ENCODE measurements at regions not wholly inside any gene's neighbourhood (a gene's known extent, or its start where the extent isn't known, plus 50 kb on each side); places are given as distances from the start of the nearest gene placed in this dataset.
"Not testable (repeated sequence)": the region's sequence is repeated elsewhere in the genome, so short reads cannot be mapped to it uniquely, and the experiment has no call there.

DNA sequence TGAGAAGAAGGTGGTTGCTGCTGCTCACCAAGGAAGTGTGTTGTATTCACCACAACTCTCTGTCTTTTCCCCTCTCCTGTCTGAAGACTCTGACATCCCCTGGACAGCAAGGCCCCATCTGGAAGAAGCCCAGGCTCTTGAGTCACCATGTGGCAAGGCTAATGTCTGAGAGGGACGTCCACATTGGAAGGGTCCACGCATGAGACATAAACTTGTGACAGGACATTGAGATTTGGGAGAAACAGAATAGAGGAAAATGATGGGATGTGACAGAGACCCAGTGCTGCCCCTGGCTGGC, 176.5 kb downstream of the IRF8 start:
- DNase-seq (ENCODE audit: low spot score), result no peak

DNA sequence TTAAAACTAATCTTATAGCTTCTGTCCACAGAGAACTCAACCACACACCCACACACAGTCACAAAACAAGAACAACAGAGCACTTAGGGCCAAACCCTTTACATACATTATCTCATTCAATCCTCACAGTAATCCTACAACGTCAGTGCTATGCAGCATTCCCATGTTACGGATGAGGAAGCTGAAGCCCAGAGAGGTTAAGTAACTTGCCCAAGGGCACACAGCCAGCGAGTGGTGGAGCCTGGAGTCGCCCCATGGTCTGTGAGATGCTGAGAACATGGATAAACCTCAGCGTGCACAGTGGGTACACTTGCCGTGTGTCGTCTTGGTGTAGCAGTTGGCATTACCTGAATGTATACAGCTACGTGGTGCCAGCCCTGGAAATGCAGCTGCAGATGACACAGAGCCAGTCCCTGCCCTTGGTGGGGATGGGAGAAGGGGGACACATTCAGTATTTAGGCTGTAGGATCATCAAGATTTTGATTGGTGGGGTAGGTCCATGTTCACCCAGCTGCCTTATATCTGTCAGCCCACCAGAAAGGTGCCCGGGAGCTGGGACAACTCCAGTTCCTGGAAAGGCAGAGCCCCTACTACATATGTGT, 177.0 kb downstream of the IRF8 start:
- DNase-seq (ENCODE audit: low spot score), result no peak

DNA sequence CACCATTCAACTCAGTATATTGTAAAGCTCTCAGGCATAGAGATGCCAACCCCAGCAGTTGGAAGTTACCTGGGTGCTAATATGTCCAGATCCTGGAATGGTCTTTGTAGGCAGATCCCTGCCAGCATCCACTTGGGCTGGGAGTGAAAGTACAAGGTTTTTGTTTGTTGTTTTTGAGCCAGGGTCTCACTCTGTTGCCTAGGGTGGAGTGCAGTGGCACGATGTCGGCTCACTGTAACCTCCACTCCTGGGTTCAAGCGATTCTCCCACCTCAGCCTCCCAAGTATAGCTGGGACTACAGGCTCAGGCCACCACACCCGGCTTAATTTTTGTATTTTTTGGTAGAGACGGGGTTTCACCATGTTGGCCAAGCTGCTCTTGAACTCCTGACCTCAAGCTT, 177.6 kb downstream of the IRF8 start:
- DNase-seq (ENCODE audit: low spot score), result no peak

DNA sequence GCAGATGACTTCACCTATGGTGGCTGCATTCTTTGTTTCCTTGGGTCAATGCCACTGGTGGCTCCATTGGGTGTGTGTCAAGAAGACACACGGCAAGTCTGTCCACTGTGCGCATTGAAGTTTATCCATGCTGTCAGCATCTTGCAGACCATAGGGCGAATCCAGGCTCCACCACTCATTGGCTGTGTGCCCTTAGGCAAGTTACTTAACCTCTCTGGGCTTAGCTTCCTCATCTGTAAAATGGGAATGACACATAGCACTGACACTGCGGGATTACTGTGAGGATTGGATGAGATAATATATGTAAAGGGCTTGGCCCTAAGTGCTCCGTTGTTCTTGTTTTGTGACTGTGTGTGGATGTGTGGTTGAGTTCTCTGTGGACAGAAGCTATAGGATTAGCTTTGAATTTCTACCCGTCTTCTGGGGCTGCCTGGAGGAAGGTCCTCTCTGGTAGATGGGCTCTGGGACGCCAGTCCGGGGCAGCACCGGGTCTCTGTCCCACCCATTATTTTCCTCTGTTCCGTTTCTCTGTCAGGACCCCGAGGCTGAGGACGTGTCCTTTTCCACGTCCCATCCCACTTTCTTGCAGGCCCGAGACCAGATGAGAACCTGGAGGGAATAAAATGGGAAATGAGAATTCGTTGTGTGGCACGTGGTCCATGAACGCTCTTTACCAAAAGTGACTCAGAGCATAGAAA, 178.4 kb downstream of the IRF8 start:
- DNase-seq (ENCODE audit: low spot score), result no peak

DNA sequence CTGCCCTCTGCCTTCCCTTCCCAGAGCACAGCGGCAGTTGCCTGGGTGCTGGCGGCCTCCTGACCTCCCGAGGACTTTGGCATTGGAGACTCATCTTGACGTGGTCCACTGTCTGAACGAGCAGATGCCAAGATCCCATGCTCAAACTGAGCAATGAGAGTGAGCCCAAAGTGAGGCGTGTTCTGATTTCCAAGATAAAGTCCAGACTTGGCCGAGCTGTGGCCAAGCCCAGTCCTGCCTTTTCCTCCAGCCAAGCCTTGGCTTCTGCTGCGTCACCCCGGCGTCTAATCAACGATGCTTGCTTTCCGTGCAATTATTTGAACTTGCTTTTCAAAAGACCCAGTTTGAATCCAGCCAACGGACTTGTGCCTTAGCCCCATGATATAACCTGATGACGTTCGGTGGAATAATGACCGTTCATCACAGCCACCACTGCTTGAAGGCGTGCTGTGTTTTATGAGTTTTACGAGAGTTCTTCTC, 179.2 kb downstream of the IRF8 start:
- no peak for DNase-seq (ENCODE audit: low spot score)

DNA sequence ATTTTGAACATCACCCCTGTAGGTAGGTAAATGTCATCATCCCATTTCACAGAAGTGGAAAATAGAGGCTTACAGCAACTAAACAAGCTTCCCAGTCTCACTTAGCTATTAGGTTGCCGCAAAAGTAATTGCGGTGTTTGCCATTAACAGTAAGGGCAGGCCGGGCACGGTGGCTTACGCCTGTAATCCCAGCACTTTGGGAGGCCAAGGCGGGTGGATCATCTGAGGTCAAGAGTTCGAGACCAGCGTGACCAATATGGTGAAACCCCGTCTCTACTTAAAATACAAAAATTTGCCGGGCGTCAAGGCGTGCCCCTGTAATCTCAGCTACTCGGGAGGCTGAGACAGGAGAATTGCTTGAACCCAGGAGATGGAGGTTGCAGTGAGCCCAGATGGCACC, 179.7 kb downstream of the IRF8 start:
- not testable (repeated sequence) for DNase-seq (ENCODE audit: low spot score)

DNA sequence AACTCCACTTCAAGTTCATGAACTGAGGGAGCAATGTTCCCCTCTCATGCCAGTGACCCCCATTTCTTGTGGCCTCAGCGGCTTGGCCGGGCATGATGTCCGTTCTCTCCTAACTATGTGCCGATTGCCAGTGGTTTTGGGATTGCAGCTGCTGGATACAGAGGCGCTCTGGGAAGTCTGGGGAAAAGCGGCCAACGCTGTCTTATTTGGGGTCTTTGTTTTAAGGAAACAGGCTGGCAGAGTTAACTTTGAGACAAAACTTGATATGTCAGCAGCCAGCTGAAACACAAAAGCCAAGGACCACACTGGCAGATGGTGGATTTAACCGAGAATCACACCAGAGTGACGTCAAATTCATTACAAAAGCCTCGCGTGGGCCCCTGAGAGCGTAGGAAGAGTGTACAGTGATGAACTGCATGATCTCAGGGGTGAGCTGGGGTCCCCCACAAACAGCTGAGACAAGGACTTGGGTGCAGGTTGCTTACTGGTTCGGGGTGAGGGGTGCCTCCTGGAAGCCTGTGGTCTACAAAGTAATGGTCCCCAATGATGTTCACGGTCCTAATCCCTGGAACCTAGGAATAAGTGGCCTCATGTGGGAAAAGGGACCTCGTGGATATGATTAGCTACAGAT, 180.4 kb downstream of the IRF8 start:
- no peak for DNase-seq (ENCODE audit: low spot score)

DNA sequence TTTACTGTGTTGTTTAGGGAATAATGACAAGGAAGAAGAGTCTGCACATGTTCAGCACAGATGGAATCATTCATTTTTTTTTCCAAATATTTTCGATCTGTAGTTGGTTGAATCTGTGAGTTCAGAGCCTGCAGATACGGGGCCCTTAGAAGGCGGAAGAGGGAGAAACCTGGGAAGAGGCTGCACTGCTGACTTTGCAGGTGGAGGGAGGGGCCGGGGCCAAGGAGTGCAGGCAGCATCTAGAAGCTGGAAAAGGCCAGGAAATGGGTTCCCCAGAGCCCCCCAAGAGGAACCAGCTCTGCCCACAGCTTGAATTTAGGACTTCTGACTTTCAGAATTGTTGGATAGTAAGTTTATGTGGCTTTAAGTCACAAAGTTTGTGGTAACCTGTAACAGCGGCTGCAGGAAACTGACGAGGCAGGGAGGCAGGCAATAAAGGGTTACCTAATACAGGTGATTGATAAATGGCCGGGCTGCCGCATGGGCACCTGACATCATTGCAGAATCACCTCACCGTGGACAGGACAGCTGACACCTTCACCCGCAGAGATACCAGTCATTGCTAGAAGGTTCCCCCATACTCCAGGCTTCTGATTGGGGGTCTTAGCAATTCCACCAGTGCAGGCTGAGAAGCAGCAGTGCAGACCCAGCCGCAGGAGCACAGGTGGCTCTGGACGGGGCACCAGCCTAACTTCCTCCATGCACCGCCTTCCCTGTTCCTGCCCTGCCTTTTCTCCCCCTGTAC, 181.3 kb downstream of the IRF8 start:
- DNase-seq (ENCODE audit: low spot score), result no peak

DNA sequence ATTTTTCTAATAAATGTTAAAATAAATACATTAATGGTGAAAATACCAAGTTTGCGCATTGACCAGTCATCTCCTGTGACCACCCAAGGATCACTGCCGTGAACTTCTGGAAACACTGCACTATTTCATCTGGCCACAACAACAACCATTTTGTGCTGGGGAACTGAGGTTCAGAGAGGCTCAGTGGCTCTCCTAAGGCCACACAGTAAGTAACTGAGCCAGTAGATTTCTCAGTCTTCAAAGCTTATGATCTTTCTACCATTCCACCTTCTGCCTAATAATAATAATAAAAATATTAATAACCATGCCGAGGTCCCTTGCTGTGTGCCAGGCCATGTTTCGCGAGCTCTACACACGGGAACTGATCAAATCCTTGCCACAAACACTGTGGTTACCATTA, 182.0 kb downstream of the IRF8 start:
- DNase-seq (ENCODE audit: low spot score), result no peak

DNA sequence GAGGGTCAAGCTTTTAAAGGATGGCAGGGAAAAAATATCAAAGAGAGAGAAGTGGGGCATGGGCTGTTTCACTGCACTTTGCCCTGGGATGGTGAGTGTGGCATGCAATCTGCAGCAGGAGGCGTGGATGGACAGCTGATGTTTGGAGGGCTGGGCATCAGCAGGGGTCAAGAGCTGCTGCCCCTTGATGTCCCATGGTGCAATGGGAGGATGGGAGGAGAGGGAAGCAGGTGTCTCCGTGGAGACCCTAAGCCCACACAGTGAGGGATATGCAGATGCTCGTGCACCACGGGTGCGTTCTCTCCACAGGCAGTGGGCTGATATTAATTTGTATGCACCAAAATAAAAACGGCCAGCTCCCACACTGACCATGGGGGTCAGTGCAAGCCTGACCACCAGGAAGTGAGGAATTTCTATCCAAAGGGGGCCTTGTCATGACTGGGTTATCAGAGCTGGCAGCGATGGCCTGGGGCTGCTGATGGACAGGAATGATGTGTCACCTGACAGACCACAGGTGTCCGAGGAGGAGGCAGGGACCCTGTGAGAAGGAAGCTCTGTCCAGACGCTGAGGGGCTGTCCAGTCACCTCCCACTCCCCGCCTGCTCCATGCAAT, 183.6 kb downstream of the IRF8 start:
- DNase-seq (ENCODE audit: low spot score), result no peak

DNA sequence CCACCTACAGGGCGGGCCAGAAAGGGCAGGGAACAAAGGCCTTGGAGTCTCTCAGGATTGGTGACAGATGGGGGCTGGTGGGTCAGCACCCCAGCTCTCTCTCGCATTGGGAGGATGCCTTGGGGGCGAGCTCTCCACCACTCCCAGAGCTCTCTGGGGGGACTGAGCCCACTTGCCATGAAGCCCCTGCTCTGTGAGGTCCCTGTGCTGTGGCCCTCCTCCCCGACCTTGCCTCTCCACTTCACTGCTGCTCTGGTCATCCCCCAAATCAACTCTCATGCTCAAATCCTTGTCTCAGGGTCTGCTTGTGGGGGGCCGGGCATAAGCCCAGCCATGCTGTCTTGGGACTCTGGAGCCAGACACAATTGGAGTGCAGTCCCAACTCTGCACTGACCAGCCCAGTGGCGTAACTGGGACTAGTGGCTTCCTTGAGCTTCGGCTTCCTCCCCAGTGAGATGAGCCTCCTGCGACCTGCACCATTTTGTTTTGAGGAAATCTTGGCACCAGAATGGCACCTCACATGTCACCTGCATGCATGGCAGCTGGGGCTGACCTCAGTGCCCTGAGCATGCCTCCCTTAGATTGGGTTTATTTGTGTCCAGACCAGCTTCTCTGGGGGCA, 184.5 kb downstream of the IRF8 start:
- DNase-seq (ENCODE audit: low spot score), result no peak

DNA sequence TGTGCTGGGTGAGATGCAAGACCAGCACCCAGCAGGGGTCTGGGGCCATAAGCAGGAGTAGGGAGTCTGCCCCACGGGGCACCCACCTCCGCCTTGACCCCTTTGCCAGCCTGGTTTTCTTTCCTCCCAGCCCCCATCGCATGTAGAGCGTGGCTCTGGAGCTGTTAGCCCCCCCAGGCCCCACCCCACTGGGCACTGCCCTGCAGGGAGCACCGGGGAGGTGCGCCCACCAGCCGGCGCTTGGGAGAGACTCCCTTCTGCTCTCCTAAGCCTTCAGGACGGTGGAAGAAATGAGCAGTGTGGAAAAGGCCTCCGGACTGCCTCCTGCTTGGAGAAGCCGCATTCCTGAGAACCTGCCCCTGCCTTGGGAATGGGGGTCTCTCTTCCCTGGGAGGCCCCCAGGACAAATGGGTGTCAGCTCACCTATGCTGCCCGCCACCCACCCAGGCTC, 186.2 kb downstream of the IRF8 start:
- no peak for DNase-seq (ENCODE audit: low spot score)

DNA sequence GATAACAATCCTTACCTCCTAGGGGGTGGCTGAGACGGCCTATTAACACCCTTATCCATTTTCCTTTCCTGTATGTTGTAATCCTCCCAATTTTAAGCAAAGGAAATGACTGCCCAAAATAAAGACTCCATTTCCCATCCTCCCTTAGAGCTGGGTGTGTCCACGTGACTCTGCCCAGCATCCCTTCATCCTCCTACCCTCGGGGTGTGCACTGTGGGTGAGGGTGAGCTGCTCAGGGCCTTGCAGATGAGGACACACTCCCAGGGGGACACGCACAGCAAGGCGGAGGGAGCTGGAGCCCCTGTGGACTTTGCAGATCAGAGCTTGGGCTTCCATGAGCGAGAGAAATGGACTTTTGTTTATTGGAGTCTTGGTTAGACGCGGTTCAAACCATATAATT, 186.8 kb downstream of the IRF8 start:
- no peak for DNase-seq (ENCODE audit: low spot score)

DNA sequence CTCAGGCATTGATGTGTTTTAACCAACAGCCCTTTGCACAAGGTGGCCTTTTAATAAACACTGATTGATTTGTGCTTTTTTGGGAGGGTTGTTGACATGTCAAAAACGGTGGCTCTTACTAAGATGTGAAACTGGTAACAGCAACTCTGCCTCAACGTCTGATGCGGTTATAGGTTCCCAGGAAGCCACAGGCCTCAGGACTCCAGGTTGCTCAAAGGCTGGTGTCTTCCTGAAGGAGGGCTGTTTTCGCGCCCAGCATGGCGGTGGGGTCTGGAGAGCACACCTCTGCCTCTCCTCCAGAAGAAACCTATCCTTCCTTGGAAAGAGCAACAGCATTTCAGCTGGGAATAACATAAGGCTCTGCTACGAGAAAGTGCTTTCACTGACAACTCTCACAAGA, 187.5 kb downstream of the IRF8 start:
- DNase-seq (ENCODE audit: low spot score), result no peak

DNA sequence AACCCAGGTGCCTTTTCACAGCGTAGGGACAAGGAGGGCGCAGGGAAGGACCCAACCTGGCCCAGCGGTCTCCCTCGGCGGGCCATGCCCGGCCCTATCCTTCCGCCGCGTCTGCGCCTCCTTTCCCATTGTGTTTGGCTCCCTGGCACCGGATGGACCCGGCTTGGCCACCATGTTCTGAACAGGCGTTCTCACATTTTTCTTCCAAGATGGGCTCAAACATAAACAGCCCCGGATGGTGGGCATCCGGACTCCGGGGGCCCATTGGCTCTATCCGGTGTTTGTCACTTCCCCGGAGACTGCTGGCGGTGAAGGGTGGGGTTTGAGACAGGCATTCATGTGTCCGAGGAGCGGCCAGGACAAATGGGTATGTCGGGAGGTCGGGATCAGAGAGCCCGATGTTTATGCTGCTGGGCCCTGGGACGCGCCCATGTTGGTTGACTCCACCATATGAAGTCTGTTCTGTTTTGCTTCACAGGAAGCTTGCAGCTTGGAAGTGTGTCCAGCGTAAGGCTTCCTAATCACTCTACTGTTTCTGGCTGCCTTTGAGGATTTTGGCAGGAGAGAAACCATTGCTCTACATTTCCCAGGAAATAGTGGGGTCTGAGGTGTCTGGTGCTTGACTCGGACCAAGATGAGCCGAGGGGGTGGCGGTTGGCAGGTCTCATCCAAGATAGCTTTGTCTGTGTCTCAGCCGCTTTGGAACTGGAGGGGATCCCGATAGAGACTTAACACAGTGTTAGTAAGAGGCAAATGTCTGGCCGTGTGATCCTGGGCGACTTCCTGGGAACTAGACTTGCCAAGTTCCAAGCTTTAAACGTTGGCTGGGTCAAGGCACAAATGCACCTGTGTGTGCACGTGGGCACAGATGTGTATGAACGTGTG, 188.3 kb downstream of the IRF8 start:
- no peak for DNase-seq (ENCODE audit: low spot score)

DNA sequence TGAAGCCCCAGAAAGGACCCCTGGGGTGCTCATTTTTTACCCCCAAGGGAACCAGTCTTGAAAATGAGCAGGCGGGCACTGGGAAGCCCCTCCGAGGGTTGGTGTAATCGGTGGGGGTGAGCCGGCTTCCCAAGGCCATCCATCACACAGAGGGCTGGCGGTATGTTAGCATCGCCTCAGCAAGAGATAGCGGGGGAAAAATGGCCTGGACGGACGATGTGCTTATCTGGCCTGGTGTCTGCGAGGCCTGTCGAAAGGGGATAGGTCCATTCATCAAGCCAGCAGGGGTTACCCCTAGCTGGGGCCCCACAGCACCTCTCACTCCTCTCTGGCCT, 188.9 kb downstream of the IRF8 start:
- no peak for DNase-seq (ENCODE audit: low spot score)

DNA sequence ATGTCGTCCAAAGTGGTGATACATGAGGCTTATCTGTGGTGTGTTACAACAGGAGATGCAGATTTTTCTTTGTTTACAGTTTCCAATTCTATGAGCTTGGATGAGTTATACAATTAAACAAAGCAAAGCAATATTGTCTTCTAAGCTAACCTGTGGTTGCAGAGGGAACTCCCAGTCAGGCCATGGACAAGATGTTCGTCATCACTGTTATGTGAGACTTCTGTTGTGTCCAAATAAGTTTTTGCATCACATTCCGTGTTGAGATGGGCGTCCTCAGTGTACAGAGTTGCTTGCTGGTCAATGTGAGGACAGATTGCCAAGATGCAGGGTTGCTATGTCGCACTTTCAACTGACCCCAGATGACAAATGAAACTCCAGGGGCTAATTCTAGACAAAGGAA, 189.3 kb downstream of the IRF8 start:
- no peak for DNase-seq (ENCODE audit: low spot score)

DNA sequence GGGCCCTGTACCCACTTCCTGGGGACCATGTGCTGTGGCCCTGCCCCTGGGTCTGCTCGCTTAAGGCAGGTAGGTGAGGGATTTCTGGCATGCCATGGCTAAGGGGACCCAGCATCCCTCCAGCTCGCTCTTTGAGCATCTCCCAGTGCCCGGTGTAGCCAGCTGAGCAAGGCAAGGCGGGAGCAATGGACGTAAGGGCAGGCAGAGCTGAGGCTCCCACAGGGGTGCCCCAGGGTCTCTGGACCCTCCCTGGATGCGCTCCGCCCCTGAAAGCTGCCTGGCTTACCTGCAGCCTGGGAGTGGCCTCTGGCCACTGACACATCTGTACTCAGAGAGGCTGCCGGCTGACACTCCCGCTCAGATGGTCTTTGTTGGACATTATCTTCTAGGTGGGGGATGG, 189.9 kb downstream of the IRF8 start:
- DNase-seq (ENCODE audit: low spot score), result no peak

DNA sequence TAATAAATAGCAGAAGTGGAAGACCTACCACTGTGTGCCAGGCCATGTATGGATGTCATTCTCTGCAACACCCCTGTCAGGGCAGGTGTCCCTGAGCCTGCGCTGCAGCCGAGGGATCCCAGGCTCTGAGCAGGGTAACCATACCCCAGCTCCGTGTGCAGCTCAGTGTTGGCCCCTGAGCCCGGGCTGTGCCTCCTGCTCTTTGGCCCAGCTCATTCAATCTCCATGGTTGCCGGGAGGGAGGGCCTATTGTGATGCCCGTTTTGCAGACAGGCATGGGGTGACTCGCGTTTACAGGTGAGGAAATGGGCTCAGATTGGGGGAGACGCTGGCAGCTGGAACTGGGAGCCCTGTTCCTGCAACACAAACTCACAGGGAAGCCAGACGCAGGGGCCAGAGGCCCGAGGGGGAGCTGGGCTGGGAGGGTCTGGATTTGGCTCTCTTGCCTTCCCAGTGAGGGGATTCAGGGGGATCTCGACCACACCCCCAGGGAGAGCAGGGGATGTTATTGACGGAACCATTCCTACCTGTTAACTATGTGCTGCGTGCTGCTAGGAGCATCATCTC, 190.5 kb downstream of the IRF8 start:
- no peak for DNase-seq (ENCODE audit: low spot score)

DNA sequence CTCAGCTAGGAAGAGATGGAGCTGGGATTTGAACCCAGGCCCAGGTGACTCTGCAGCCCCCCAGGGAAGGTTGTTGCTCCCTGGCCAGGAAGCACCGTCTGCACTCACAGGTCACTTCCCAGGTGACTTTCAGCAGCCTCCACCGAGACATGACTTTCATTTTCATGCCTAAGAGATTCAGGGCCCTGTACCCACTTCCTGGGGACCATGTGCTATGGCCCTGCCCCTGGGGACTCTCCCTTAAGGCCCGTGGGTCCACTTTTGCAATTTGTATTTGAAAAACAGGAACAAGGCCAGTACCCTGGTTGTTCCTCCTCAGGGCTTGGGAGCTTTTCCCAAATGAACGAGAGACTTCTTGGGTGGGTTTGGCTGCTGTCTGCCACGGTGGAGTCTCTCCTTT, 191.0 kb downstream of the IRF8 start:
- no peak for DNase-seq (ENCODE audit: low spot score)

Measured in germinal center (tissue), 1 donor.